ENCODE measurements at regions not wholly inside any gene's neighbourhood (a gene's known extent, or its start where the extent isn't known, plus 50 kb on each side); places are given as distances from the start of the nearest gene placed in this dataset.

DNA sequence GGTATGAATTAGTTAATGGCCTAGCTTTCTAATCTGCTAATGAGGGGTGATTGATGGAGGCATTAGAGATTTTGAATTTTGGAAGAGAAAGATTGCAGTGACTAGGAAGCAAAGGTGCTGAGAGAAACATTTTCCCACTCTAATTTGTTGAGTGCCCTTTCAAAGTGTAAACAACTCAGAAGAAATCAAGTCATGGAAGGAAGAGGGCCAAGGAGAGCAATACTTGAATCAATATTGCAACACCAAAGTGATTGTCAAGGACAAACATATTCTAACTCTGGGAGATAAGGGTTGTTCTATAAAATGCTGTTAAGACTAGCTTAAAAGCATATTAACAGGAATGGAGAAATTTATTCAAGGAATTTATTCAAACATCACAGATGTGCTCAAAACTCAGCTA lies 182.7 kb upstream of the FERMT1 start:
- no peak for DNase-seq (ENCODE audit: low read depth, low spot score)
- Histone ChIP-seq H3K36me3 (ENCODE audit: control insufficient read depth in 2 of 2, extremely low read depth in 1 of 2, insufficient read depth in 2 of 2, low read length in 2 of 2) (no peaks in the 10 kb centered on the region), H2AFZ (ENCODE audit: control insufficient read depth, low read length) (no peak overlapping the region), H3K9me1 (ENCODE audit: control insufficient read depth, extremely low read depth, insufficient read depth, low read length) (no peaks in the 10 kb centered on the region), H3K79me2 (ENCODE audit: control insufficient read depth, insufficient read depth, low read length) (no peaks in the 10 kb centered on the region), H3K4me1 (ENCODE audit: control insufficient read depth, extremely low read depth, insufficient read depth, low read length) (no peaks in the 10 kb centered on the region), H3K4me2 (ENCODE audit: control insufficient read depth, extremely low read depth, insufficient read depth, low read depth, low read length) (no peak overlapping the region), H3K27me3 (ENCODE audit: control insufficient read depth, extremely low read depth, insufficient read depth, low read length) (no peaks in the 10 kb centered on the region), H3K4me3 (ENCODE audit: control insufficient read depth in 2 of 3, extremely low read depth in 1 of 3, insufficient read depth in 2 of 3, low read depth in 1 of 3, low read length in 3 of 3) (no peak overlapping the region), H3K9ac (ENCODE audit: control insufficient read depth, extremely low read depth, insufficient read depth, low read length) (no peak overlapping the region), H3K27ac (ENCODE audit: control insufficient read depth, insufficient read depth, low read length) (no peak overlapping the region), H3K9me3 (ENCODE audit: control insufficient read depth, low read depth, low read length) (no peaks in the 10 kb centered on the region), H4K20me1 (ENCODE audit: control insufficient read depth, extremely low read depth, insufficient read depth, low read length) (no peaks in the 10 kb centered on the region)
- FAIRE-seq: no peak
- dilution Hi-C loops (cut with MboI; ENCODE audit: extremely low pct_ligation_motif_present, low sequenced_read_pairs): no loop called here
- TF ChIP-seq, protein P1, sequence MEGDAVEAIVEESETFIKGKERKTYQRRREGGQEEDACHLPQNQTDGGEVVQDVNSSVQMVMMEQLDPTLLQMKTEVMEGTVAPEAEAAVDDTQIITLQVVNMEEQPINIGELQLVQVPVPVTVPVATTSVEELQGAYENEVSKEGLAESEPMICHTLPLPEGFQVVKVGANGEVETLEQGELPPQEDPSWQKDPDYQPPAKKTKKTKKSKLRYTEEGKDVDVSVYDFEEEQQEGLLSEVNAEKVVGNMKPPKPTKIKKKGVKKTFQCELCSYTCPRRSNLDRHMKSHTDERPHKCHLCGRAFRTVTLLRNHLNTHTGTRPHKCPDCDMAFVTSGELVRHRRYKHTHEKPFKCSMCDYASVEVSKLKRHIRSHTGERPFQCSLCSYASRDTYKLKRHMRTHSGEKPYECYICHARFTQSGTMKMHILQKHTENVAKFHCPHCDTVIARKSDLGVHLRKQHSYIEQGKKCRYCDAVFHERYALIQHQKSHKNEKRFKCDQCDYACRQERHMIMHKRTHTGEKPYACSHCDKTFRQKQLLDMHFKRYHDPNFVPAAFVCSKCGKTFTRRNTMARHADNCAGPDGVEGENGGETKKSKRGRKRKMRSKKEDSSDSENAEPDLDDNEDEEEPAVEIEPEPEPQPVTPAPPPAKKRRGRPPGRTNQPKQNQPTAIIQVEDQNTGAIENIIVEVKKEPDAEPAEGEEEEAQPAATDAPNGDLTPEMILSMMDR (optimal IDR thresholded peaks at IDR 0.05 in 1 of 3, IDR thresholded peaks at IDR 0.05 in 1 of 3, conservative IDR thresholded peaks at IDR 0.05 in 1 of 3; ENCODE audit: extremely low read depth in 1 of 3, insufficient read depth in 2 of 3, low read length in 3 of 3): no peak
- TF ChIP-seq EZH2 (IDR thresholded peaks at IDR 0.05; ENCODE audit: low read length): no peak

DNA sequence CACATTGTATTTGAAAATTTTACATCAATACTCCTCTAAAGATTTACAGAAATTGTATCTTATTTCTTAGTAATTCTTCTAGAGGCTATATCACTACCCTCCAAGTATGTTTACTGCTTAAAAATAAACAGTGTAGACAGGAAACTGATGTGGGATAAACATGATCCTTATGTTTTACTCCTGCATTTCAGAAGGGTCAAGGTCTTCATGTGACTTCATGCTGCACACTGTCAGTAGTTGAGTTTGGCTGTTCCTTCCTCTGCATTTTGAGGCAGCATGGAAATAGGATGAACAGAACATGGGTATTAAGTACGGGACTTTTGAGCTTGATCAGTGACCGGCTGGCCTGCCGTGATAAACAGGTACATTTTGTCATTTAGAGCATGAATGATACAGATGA lies 179.2 kb upstream of the FERMT1 start:
- Histone ChIP-seq H2AFZ (ENCODE audit: control insufficient read depth, low read length) (no peak overlapping the region), H3K4me1 (ENCODE audit: control insufficient read depth, extremely low read depth, insufficient read depth, low read length) (no peaks in the 10 kb centered on the region), H3K9ac (ENCODE audit: control insufficient read depth, extremely low read depth, insufficient read depth, low read length) (no peak overlapping the region), H3K9me3 (ENCODE audit: control insufficient read depth, low read depth, low read length) (no peaks in the 10 kb centered on the region), H3K27me3 (ENCODE audit: control insufficient read depth, extremely low read depth, insufficient read depth, low read length) (no peaks in the 10 kb centered on the region), H3K4me2 (ENCODE audit: control insufficient read depth, extremely low read depth, insufficient read depth, low read depth, low read length) (no peak overlapping the region), H3K4me3 (ENCODE audit: control insufficient read depth in 2 of 3, extremely low read depth in 1 of 3, insufficient read depth in 2 of 3, low read depth in 1 of 3, low read length in 3 of 3) (no peak overlapping the region), H3K27ac (ENCODE audit: control insufficient read depth, insufficient read depth, low read length) (no peak overlapping the region), H3K36me3 (ENCODE audit: control insufficient read depth in 2 of 2, extremely low read depth in 1 of 2, insufficient read depth in 2 of 2, low read length in 2 of 2) (no peaks in the 10 kb centered on the region), H3K79me2 (ENCODE audit: control insufficient read depth, insufficient read depth, low read length) (no peaks in the 10 kb centered on the region), H4K20me1 (ENCODE audit: control insufficient read depth, extremely low read depth, insufficient read depth, low read length) (no peaks in the 10 kb centered on the region), H3K9me1 (ENCODE audit: control insufficient read depth, extremely low read depth, insufficient read depth, low read length) (no peaks in the 10 kb centered on the region)
- no peak for TF ChIP-seq EZH2 (IDR thresholded peaks at IDR 0.05; ENCODE audit: low read length)
- TF ChIP-seq, protein P1 (optimal IDR thresholded peaks at IDR 0.05 in 1 of 3, IDR thresholded peaks at IDR 0.05 in 1 of 3, conservative IDR thresholded peaks at IDR 0.05 in 1 of 3; ENCODE audit: extremely low read depth in 1 of 3, insufficient read depth in 2 of 3, low read length in 3 of 3): no peak
- FAIRE-seq (no peak), DNase-seq (ENCODE audit: low read depth, low spot score) (no peak)
- dilution Hi-C loops (cut with MboI; ENCODE audit: extremely low pct_ligation_motif_present, low sequenced_read_pairs): no loop called here

All from keratinocyte (primary cell).